Type B pancreatic cell (in vitro differentiated cells): ENCODE measurements at regions not wholly inside any gene's neighbourhood (a gene's known extent, or its start where the extent isn't known, plus 50 kb on each side); places are given as distances from the start of the nearest gene placed in this dataset.

Source experiments
- DNase-seq: peaks from one replicate; pipeline ENCODE4 v3.0.0; 2021; ENCODE audit warnings: mixed read lengths; ENCODE audit not compliant: unreplicated experiment; ENCODE audit errors: extremely low spot score
- H3K27ac Mint-ChIP-seq: 2 replicates; pipeline ENCODE4 v1.8.0; 2021; ENCODE audit warnings: mild to moderate bottlenecking, mixed read lengths
- H3K27me3 Mint-ChIP-seq: 2 replicates; pipeline ENCODE4 v1.8.0; 2021; ENCODE audit warnings: mixed read lengths
- H3K36me3 Mint-ChIP-seq: 2 replicates; pipeline ENCODE4 v1.8.0; 2021; ENCODE audit warnings: mixed read lengths
- H3K4me1 Mint-ChIP-seq: one replicate; pipeline ENCODE4 v1.8.0; 2021; ENCODE audit warnings: mixed read lengths; ENCODE audit not compliant: unreplicated experiment
- H3K4me3 Mint-ChIP-seq: 2 replicates; pipeline ENCODE4 v1.8.0; 2021; ENCODE audit warnings: mild to moderate bottlenecking, mixed read lengths
- H3K9me3 Mint-ChIP-seq: 2 replicates; pipeline ENCODE4 v1.8.0; 2021; ENCODE audit warnings: mixed read lengths
- CTCF ChIP-seq: fragments of 200-600 bp; sonication (generic); conservative IDR thresholded peaks from 2 replicates; pipeline ENCODE4 v1.5.0; 2021; ENCODE audit warnings: antibody characterized with exemption, mild to moderate bottlenecking

DNA sequence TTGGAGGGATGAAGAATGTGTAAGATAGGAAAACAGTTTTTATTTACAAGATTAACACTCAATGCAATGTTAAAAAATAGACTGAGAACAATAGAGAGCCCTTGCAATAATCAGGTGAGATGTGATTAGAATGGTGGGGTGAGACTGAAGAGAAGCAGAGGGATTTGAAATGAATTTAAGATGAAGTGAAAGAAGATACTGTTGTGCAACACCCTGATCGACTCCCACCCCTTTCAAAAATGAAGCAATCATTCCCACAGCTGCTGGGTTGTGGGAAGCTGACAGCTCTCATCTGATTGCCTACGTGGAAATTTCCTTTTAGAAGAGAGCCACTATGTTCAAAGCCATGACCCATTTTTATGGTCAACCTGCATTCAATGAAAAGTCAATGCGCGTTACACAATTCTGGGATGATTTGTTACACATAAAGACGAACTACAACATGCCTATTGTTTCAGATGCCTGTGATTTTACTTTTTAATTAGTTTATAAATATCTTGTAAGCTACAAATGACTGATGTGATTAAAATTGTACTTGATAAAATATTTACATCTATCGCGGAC lies 1374.8 kb downstream of the PCDH9 start:
- no peak for TF ChIP-seq CTCF
- Mint-ChIP-seq H3K9me3 (no peaks in the 10 kb centered on the region), H3K4me1 (peaks cover 6% of the 10 kb centered on the region), H3K27me3 (no peaks in the 10 kb centered on the region), H3K4me3 (no peak overlapping the region), H3K27ac (no peak overlapping the region), H3K36me3 (no peaks in the 10 kb centered on the region)
- no peak for DNase-seq

DNA sequence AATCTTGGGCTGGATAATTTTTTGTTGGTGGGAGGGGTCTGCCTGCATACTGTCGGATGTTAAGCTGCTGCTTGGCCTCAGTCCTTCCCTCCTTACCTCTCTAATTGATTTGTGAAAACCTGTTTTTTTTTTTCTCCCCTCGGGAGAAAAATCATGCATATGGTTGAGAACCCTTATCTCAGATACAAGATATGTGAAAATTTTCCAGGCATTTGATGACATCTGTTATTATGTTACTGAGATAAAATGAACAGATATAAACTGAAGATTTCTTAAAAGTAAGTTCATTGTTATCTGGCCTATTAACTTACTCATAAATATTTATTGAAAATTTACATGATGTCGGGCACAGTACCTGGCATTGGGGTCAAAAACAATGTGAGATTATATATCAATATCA lies 1375.7 kb downstream of the PCDH9 start:
- Mint-ChIP-seq H3K4me1 (peaks cover 6% of the 10 kb centered on the region), H3K27ac (no peak overlapping the region), H3K4me3 (no peak overlapping the region), H3K27me3 (no peaks in the 10 kb centered on the region), H3K36me3 (no peaks in the 10 kb centered on the region), H3K9me3 (no peaks in the 10 kb centered on the region)
- DNase-seq, result no peak
- no peak for TF ChIP-seq CTCF

- Mint-ChIP-seq H3K36me3 (no peaks in the 10 kb centered on the region), H3K4me1 (no peaks in the 10 kb centered on the region), H3K9me3 (no peaks in the 10 kb centered on the region), H3K27ac (no peak overlapping the region), H3K4me3 (no peak overlapping the region), H3K27me3 (no peaks in the 10 kb centered on the region)
- no peak for DNase-seq
- no peak for TF ChIP-seq CTCF
Measured at GRCh38 chr13:65844266-65844841, 1385.8 kb downstream of the PCDH9 start.

- Mint-ChIP-seq H3K36me3 (no peaks in the 10 kb centered on the region), H3K27ac (no peak overlapping the region)
Measured at GRCh38 chr13:65843314-65843731, 1386.8 kb downstream of the PCDH9 start.

GRCh38 chr13:65841156-65841555 lies 1389.0 kb downstream of the PCDH9 start:
- Mint-ChIP-seq H3K27ac (no peak overlapping the region), H3K4me1 (no peaks in the 10 kb centered on the region)

More at GRCh38 chr13:65843314-65843731, 1386.8 kb downstream of the PCDH9 start:
- H3K9me3 Mint-ChIP-seq, result no peaks in the 10 kb centered on the region
- no peaks in the 10 kb centered on the region for H3K27me3 Mint-ChIP-seq
- no peak for TF ChIP-seq CTCF
- no peak for DNase-seq
- no peak overlapping the region for H3K4me3 Mint-ChIP-seq
- H3K4me1 Mint-ChIP-seq, result no peaks in the 10 kb centered on the region

More at GRCh38 chr13:65841156-65841555, 1389.0 kb downstream of the PCDH9 start:
- DNase-seq, result no peak
- no peak for TF ChIP-seq CTCF
- Mint-ChIP-seq H3K4me3 (no peak overlapping the region), H3K36me3 (no peaks in the 10 kb centered on the region), H3K9me3 (no peaks in the 10 kb centered on the region), H3K27me3 (no peaks in the 10 kb centered on the region)
